Loucy (cell line): ENCODE measurements at regions not wholly inside any gene's neighbourhood (a gene's known extent, or its start where the extent isn't known, plus 50 kb on each side); places are given as distances from the start of the nearest gene placed in this dataset.

Experiments used
- H2AFZ ChIP-seq: fragments of 200-600 bp; sonication (generic); 2 replicates; pipeline ENCODE4 v1.6.0; 2016; ENCODE audit warnings: antibody characterized with exemption, mild to moderate bottlenecking, low read length, moderate library complexity
- H3F3A ChIP-seq: fragments of 200-600 bp; 2 replicates; pipeline ENCODE4 v1.6.0; 2016; ENCODE audit warnings: antibody characterized with exemption, low read depth, mild to moderate bottlenecking
- H3K27me3 ChIP-seq: fragments of 200-600 bp; sonication (generic); 2 replicates; pipeline ENCODE4 v1.6.1; 2014; ENCODE audit warnings: low read length, mild to moderate bottlenecking; ENCODE audit not compliant: insufficient read depth, poor library complexity, severe bottlenecking
- H3K36me3 ChIP-seq: fragments of 200-600 bp; sonication (generic); 2 replicates; pipeline ENCODE4 v1.6.1; 2016; ENCODE audit warnings: low read length; ENCODE audit not compliant: insufficient read depth
- H3K4me1 ChIP-seq: fragments of 200-600 bp; sonication (generic); 2 replicates; pipeline ENCODE4 v1.5.1; 2014; ENCODE audit warnings: low read length, mild to moderate bottlenecking; ENCODE audit not compliant: insufficient read depth, poor library complexity, severe bottlenecking
- H3K4me2 ChIP-seq: fragments of 200-600 bp; sonication (generic); 2 replicates; pipeline ENCODE4 v1.6.0; 2014; ENCODE audit warnings: antibody characterized with exemption, low read length, low read depth, mild to moderate bottlenecking; ENCODE audit not compliant: poor library complexity, severe bottlenecking
- H3K4me3 ChIP-seq: fragments of 200-600 bp; sonication (generic); 2 replicates; pipeline ENCODE4 v1.5.1; 2014; ENCODE audit warnings: low read length, mild to moderate bottlenecking, mixed read lengths; ENCODE audit not compliant: poor library complexity, severe bottlenecking
- H3K79me2 ChIP-seq: fragments of 200-600 bp; sonication (generic); 2 replicates; pipeline ENCODE4 v1.6.1; 2014; ENCODE audit warnings: low read length; ENCODE audit not compliant: insufficient read depth
- H3K9ac ChIP-seq: fragments of 200-600 bp; sonication (generic); 2 replicates; pipeline ENCODE4 v1.6.0; 2014; ENCODE audit warnings: mild to moderate bottlenecking, low read depth, low read length, moderate library complexity; ENCODE audit not compliant: poor library complexity, severe bottlenecking
- H3K9me2 ChIP-seq: fragments of 200-600 bp; sonication (generic); replicated peaks from 2 replicates; pipeline ENCODE4 v1.6.1; 2016; ENCODE audit warnings: low read depth, low read length, mixed read lengths
- H3K9me3 ChIP-seq: fragments of 200-600 bp; sonication (generic); 2 replicates; pipeline ENCODE4 v1.6.1; 2014; ENCODE audit warnings: mild to moderate bottlenecking, antibody characterized with exemption, low read length, low read depth; ENCODE audit not compliant: insufficient read depth
- H4K20me1 ChIP-seq: fragments of 200-600 bp; sonication (generic); 2 replicates; pipeline ENCODE4 v1.6.0; 2014; ENCODE audit warnings: antibody characterized with exemption, low read length, mild to moderate bottlenecking; ENCODE audit not compliant: insufficient read depth, poor library complexity, severe bottlenecking
- EZH2phosphoT487 ChIP-seq: fragments of 200-600 bp; IDR thresholded peaks from 2 replicates; pipeline ENCODE4 v1.6.1; 2018; ENCODE audit warnings: antibody characterized with exemption, mild to moderate bottlenecking, moderate library complexity, borderline replicate concordance
- TF ChIP-seq, protein P1 (sequence below): fragments of 200-600 bp; sonication (generic); conservative IDR thresholded peaks from 2 replicates; pipeline ENCODE4 v1.5.1; 2014; ENCODE audit warnings: mild to moderate bottlenecking, antibody characterized with exemption, low read length

DNA sequence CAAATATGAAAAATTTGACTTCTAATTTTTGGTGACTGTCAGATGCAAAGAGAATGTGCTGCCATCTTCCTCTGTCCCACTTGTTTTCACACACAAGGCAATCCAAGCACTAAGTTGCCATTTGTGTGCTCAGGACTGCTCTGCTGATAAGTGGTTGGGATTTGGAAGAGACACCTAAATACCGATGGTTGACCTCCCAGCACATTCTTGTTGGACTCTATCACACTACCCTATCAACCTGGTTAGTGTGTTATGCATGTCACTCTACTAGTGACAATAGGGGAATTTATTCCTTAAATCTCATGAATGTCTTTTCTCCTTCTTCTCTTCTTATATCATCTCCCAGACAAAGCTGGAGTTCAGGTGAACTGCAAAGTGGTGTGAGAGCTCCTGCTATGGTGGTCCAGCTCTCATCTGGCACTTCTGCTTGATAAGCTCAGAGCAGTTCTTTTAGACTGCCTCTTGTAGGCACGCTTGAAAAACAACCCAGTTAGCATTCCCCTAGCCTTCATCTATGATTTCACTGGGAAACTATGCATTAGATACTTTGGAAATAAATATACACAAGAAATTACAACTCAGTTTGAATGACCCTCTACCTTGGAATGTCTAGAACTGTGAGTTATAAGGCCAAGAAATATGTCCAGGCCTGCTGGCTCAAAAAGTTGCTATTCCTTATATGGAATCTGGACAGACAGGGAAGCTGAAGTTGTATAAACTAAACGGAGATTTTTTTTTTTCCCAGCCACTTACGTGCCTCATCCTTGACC is 404.8 kb downstream of the MEIS1 start:
- Histone ChIP-seq H3K4me3 (no peak overlapping the region), H3K79me2 (no peaks in the 10 kb centered on the region), H3K9ac (no peak overlapping the region), H3K4me2 (no peak overlapping the region), H3K27me3 (no peaks in the 10 kb centered on the region), H4K20me1 (no peaks in the 10 kb centered on the region), H3K4me1 (no peaks in the 10 kb centered on the region), H3F3A (no peaks in the 10 kb centered on the region), H3K36me3 (no peaks in the 10 kb centered on the region), H3K9me3 (no peaks in the 10 kb centered on the region), H3K9me2 (no peaks in the 10 kb centered on the region), H2AFZ (no peak overlapping the region)
- no peak for TF ChIP-seq EZH2phosphoT487
- TF ChIP-seq, protein P1, sequence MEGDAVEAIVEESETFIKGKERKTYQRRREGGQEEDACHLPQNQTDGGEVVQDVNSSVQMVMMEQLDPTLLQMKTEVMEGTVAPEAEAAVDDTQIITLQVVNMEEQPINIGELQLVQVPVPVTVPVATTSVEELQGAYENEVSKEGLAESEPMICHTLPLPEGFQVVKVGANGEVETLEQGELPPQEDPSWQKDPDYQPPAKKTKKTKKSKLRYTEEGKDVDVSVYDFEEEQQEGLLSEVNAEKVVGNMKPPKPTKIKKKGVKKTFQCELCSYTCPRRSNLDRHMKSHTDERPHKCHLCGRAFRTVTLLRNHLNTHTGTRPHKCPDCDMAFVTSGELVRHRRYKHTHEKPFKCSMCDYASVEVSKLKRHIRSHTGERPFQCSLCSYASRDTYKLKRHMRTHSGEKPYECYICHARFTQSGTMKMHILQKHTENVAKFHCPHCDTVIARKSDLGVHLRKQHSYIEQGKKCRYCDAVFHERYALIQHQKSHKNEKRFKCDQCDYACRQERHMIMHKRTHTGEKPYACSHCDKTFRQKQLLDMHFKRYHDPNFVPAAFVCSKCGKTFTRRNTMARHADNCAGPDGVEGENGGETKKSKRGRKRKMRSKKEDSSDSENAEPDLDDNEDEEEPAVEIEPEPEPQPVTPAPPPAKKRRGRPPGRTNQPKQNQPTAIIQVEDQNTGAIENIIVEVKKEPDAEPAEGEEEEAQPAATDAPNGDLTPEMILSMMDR: no peak

DNA sequence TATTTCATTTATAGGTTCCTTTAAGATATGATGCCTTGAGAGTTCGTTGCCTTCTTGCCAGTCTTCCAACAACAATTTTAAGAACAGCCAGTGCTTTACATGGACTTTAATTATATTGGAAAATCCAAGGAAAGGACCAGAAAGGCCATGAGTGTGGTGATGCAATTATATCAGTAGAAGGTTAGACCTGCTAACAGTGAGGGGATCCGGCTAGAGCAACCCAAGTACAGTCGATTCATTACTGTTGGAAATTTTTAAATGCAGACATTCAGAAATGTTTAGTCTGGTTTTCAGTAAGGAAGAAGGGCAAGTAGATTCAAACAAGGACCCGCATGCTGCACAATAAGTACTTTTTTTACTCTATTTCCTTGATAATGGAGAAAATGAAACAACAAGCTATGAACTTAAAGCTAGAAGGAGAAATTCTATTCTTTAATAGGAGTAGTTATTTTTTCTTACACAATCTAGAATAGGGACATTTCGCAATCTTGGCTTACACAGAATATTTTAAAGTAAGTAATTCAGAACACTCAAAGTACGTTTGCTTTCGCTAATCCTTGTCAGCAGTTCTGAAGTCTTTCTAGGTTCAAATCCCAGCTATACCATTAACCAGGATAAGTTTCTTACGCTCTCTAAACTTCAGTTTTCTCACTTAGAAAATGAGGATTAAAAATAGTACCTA is 405.5 kb downstream of the MEIS1 start:
- TF ChIP-seq EZH2phosphoT487: no peak
- TF ChIP-seq, protein P1: no peak
- no peak overlapping the region for H2AFZ ChIP-seq
- no peaks in the 10 kb centered on the region for H3K27me3 ChIP-seq
- no peaks in the 10 kb centered on the region for H3K36me3 ChIP-seq
- H3K4me3 ChIP-seq: no peak overlapping the region
- H4K20me1 ChIP-seq: no peaks in the 10 kb centered on the region
- H3K79me2 ChIP-seq: no peaks in the 10 kb centered on the region
- no peaks in the 10 kb centered on the region for H3K9me2 ChIP-seq
- no peaks in the 10 kb centered on the region for H3F3A ChIP-seq
- H3K9me3 ChIP-seq: no peaks in the 10 kb centered on the region
- H3K4me1 ChIP-seq: no peaks in the 10 kb centered on the region
- H3K4me2 ChIP-seq: no peak overlapping the region
- H3K9ac ChIP-seq: no peak overlapping the region

DNA sequence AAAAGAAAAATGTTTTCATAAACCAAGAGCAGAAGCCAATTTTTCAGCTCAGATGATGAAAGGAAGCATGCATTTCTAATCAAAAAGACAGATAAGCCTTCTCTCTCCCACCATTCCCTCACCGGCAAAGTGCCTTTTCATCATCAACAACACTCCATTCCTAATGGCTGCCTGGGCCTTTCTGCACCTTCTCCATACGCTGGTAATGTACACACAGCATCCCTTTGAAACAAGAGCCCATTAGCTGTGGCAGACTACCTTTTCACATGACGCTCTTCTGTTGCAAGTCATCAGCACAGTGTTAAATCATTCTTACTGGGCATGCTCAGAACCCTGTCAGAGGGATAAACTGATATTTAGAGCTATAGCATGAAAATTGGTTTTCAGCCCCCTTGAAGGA is 408.9 kb downstream of the MEIS1 start:
- H3K36me3 ChIP-seq: no peaks in the 10 kb centered on the region
- H2AFZ ChIP-seq: no peak overlapping the region
- no peaks in the 10 kb centered on the region for H3K4me1 ChIP-seq
- TF ChIP-seq, protein P1: no peak
- no peak for TF ChIP-seq EZH2phosphoT487
- H3K4me2 ChIP-seq: no peak overlapping the region
- H3K9me3 ChIP-seq: no peaks in the 10 kb centered on the region
- no peaks in the 10 kb centered on the region for H3F3A ChIP-seq
- H4K20me1 ChIP-seq: no peaks in the 10 kb centered on the region
- no peak overlapping the region for H3K9ac ChIP-seq
- no peaks in the 10 kb centered on the region for H3K27me3 ChIP-seq
- H3K9me2 ChIP-seq: no peaks in the 10 kb centered on the region
- H3K79me2 ChIP-seq: no peaks in the 10 kb centered on the region
- no peak overlapping the region for H3K4me3 ChIP-seq
